HG03025 (cell line): ENCODE measurements at regions not wholly inside any gene's neighbourhood (a gene's known extent, or its start where the extent isn't known, plus 50 kb on each side); places are given as distances from the start of the nearest gene placed in this dataset.
"Not testable (repeated sequence)": the region's sequence is repeated elsewhere in the genome, so short reads cannot be mapped to it uniquely, and the experiment has no call there.

Experiments
- ATAC-seq: cut with Tn5 transposase; IDR thresholded peaks from one replicate; pipeline ENCODE4 v1.9.1; 2021; ENCODE audit warnings: mild to moderate bottlenecking, moderate library complexity; ENCODE audit not compliant: unreplicated experiment, low FRiP score

GRCh38 chr2:66111706-66112105, 323.2 kb upstream of the MEIS1 start:
- ATAC-seq = no peak

- no peak for ATAC-seq
Measured at GRCh38 chr2:66110608-66111007, 324.3 kb upstream of the MEIS1 start.

- no peak for ATAC-seq
Measured at GRCh38 chr2:66110086-66110485, 324.8 kb upstream of the MEIS1 start.

GRCh38 chr2:66109419-66109818, 325.5 kb upstream of the MEIS1 start:
- ATAC-seq = no peak

- ATAC-seq = no peak
Measured at GRCh38 chr2:66105066-66105753, 329.7 kb upstream of the MEIS1 start.

GRCh38 chr2:66103581-66103980, 331.3 kb upstream of the MEIS1 start:
- ATAC-seq = no peak

- ATAC-seq = no peak
Measured at GRCh38 chr2:66101206-66101605, 333.7 kb upstream of the MEIS1 start.

GRCh38 chr2:66095820-66096345, 339.0 kb upstream of the MEIS1 start:
- ATAC-seq = no peak

- ATAC-seq = not testable (repeated sequence)
Measured at GRCh38 chr2:66094689-66095088, 340.2 kb upstream of the MEIS1 start.

GRCh38 chr2:66093371-66093770, 341.6 kb upstream of the MEIS1 start:
- ATAC-seq = no peak

GRCh38 chr2:66084948-66085590, 349.9 kb upstream of the MEIS1 start:
- no peak for ATAC-seq

- no peak for ATAC-seq
Measured at GRCh38 chr2:66082581-66082980, 352.3 kb upstream of the MEIS1 start.

- ATAC-seq = no peak
Measured at GRCh38 chr2:66080127-66080526, 354.8 kb upstream of the MEIS1 start.

GRCh38 chr2:66073172-66073571, 361.8 kb upstream of the MEIS1 start:
- no peak for ATAC-seq

- no peak for ATAC-seq
Measured at GRCh38 chr2:66070721-66071602, 364.0 kb upstream of the MEIS1 start.

- no peak for ATAC-seq
Measured at GRCh38 chr2:66069937-66070720, 364.8 kb upstream of the MEIS1 start.

GRCh38 chr2:66066032-66066431, 368.9 kb upstream of the MEIS1 start:
- no peak for ATAC-seq

GRCh38 chr2:66059332-66059731, 375.6 kb upstream of the MEIS1 start:
- no peak for ATAC-seq

GRCh38 chr2:66058675-66059074, 376.2 kb upstream of the MEIS1 start:
- no peak for ATAC-seq

- no peak for ATAC-seq
Measured at GRCh38 chr2:66057844-66058243, 377.1 kb upstream of the MEIS1 start.
